ENCODE measurements at regions not wholly inside any gene's neighbourhood (a gene's known extent, or its start where the extent isn't known, plus 50 kb on each side); places are given as distances from the start of the nearest gene placed in this dataset.
A peak's percentile ranks its signal among the peaks of the same experiment; 100 is the strongest.

DNA sequence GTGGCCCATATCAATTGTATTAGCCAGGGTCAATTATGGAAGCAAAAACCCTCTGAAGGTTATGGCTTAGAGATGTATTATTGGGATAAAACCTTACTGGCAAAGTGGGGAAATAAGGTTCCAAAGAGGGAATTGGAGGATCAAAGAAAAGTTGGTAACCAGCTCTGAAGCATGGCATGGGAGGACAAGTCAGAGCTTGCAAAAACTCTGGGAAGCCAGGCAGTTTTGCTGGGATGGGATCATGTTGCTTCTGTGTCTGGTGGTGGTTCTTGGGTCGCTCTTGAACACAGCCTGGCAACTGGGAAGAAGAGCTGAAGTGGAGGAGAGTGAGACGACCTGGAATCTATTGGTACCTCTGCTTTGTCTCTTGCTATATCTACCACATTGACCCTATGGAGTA, 162.6 kb downstream of the PMAIP1 start:
- TF ChIP-seq, protein P1, sequence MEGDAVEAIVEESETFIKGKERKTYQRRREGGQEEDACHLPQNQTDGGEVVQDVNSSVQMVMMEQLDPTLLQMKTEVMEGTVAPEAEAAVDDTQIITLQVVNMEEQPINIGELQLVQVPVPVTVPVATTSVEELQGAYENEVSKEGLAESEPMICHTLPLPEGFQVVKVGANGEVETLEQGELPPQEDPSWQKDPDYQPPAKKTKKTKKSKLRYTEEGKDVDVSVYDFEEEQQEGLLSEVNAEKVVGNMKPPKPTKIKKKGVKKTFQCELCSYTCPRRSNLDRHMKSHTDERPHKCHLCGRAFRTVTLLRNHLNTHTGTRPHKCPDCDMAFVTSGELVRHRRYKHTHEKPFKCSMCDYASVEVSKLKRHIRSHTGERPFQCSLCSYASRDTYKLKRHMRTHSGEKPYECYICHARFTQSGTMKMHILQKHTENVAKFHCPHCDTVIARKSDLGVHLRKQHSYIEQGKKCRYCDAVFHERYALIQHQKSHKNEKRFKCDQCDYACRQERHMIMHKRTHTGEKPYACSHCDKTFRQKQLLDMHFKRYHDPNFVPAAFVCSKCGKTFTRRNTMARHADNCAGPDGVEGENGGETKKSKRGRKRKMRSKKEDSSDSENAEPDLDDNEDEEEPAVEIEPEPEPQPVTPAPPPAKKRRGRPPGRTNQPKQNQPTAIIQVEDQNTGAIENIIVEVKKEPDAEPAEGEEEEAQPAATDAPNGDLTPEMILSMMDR (IDR thresholded peaks at IDR 0.05; ENCODE audit: insufficient read depth, low read length), result no peak
- DNase-seq (ENCODE audit: low read depth), result no peak

DNA sequence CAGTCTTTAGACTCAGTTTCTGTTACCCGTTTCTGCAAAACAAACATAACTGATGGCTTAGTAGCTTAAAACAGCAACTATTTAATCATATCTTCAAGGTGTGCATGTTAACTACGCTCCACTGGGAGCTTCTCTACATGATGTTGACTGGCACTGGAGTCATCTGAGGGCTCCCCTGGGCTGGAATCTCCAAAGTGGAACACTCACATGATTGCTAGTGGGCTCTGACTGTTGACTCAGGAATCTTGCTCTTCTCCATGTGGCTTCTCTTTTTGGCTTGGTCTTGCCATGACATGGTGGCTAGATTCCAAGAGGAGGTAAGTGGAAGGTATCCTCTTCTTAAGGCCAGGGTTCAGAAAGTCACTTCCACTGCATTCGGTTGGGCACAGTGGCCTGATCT, 160.8 kb downstream of the PMAIP1 start:
- DNase-seq (ENCODE audit: low read depth), result no peak
- H3K4me3 ChIP-seq (ENCODE audit: low read depth, low read length), result no peak overlapping the region
- TF ChIP-seq, protein P1 (IDR thresholded peaks at IDR 0.05; ENCODE audit: insufficient read depth, low read length), result no peak

More for the DNA sequence above, 162.6 kb downstream of the PMAIP1 start:
- no peak overlapping the region for H3K4me3 ChIP-seq (ENCODE audit: low read depth, low read length)

DNA sequence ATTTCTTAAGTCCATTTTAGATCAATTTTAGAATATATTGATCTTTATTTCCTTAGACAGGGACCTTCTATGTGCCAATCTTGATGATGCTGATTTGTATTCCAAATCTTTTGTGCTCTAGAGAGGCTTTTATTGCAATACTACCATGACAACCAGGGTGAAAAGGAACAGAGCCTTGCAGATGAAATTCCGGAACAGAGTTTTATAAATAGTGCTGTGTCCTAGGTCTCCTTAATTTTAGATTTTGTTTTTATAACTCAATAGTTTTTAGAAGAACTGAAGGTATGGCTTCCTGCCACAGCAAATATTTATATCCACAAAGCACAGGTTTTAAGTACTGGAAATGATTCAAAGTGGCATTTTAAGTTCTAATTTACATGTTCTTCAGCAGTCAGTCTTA, 160.2 kb downstream of the PMAIP1 start:
- no peak overlapping the region for H3K4me3 ChIP-seq (ENCODE audit: low read depth, low read length)
- no peak for DNase-seq (ENCODE audit: low read depth)
- TF ChIP-seq, protein P1 (IDR thresholded peaks at IDR 0.05; ENCODE audit: insufficient read depth, low read length), result no peak

DNA sequence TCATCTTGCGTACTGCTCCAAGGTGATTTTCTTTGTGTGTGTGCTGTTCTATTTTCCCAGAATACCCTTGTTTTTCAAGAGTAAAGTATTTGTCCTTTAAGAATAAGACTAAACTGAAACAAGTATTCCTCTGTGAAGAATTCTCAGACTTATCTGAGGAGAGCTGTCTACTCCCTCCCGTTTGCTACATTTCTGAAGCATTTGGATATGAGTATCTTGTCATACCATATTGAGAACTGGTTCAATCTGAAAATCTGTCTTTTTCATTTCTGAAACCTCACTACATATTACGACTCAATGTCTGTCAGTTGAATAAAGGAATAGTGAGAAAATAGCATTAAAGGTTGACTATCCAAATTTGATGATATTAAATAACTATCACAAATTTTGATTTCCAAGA, 159.4 kb downstream of the PMAIP1 start:
- H3K4me3 ChIP-seq (ENCODE audit: low read depth, low read length), result no peak overlapping the region
- TF ChIP-seq, protein P1 (IDR thresholded peaks at IDR 0.05; ENCODE audit: insufficient read depth, low read length), result no peak
- no peak for DNase-seq (ENCODE audit: low read depth)

DNA sequence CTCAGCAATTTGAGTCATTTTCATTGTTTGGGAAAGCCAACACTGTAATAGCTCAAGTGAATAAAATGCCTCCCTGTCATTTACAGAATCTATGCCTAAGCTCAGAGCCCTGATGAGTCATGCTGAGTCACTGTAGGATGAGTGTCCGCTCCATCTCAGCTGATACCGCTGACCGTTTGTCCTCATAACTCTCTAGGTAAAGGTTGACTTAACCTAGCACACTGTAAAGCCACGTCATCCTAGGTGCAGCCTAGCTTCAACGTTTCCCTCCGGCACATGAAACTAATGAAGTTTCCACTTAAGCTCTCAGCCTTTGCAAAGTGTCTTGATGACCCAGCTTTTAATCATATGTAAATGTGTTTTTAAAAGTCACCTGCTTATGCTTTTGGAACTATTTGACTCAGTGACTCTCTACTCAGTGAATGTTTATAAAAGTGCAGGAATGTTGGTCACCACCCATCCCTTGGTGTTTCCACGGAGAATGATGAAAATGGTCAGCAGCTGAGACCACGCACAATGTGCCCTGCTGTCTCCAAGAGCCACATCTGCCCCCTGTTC, 154.0 kb downstream of the PMAIP1 start:
- peak; percentile 94 for DNase-seq (ENCODE audit: low read depth)
- peak overlapping the region; percentile 7 for H3K4me3 ChIP-seq (ENCODE audit: low read depth, low read length)
- TF ChIP-seq, protein P1 (IDR thresholded peaks at IDR 0.05; ENCODE audit: insufficient read depth, low read length), result no peak

DNA sequence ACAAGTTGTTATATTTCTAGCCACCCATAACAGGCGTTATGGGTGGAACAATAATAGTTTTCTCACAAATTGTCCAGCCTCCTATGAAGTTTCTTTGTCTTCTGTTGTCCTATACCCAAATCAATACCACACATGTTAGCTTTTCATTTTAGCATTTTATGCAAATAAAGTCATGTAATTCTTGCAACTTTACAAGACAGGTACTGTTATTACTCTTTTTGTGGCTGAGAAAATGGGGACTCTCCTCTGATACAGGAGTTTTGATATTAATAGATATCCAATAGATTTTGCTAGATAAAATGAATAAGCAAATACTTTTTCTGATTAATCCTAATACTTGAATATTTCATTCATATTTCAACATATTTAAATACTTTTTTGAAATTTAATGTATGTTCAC, 151.0 kb downstream of the PMAIP1 start:
- no peak for DNase-seq (ENCODE audit: low read depth)
- H3K4me3 ChIP-seq (ENCODE audit: low read depth, low read length), result no peak overlapping the region
- TF ChIP-seq, protein P1 (IDR thresholded peaks at IDR 0.05; ENCODE audit: insufficient read depth, low read length), result no peak

DNA sequence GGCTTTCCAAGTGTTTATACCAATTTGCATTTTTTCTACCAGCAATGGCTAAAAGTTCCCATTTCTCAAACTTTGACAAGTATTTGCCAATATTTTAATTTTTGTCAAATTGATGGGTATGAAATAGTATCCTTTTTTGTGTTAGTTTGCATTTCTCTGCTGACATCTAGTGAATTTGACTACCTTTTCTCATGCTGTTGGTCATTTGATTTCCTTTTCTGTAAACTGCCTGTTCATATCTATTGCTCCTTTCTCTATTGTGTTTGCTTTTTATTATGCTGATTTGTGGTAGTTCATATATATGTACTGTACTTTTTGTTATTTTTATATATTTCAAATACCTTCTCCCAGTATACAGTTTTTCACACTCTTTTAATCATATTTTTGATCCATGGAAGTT, 149.4 kb downstream of the PMAIP1 start:
- no peak overlapping the region for H3K4me3 ChIP-seq (ENCODE audit: low read depth, low read length)
- no peak for DNase-seq (ENCODE audit: low read depth)
- TF ChIP-seq, protein P1 (IDR thresholded peaks at IDR 0.05; ENCODE audit: insufficient read depth, low read length), result no peak
